ENCODE measurements at regions not wholly inside any gene's neighbourhood (a gene's known extent, or its start where the extent isn't known, plus 50 kb on each side); places are given as distances from the start of the nearest gene placed in this dataset.
A peak's percentile ranks its signal among the peaks of the same experiment; 100 is the strongest.

GRCh38 chr4:102420563-102421398, 75.5 kb upstream of the SLC39A8 start:
- H3K4me3 ChIP-seq, result no peak overlapping the region
- intact Hi-C loops (cut with DNase I), result no loop called here
- TF ChIP-seq POLR2AphosphoS5 (IDR thresholded peaks at IDR 0.05), result peak; percentile 4
- no peak for TF ChIP-seq POLR2A (IDR thresholded peaks at IDR 0.05)
- TF ChIP-seq CTCF (IDR thresholded peaks at IDR 0.05), result peak in 3 of 4 experiments; percentile 27 to 57 (median 54)
- no peak for DNase-seq (ENCODE audit: low spot score)
- no peaks in the 10 kb centered on the region for H3K9me3 ChIP-seq
- no peaks in the 10 kb centered on the region for H3K4me1 ChIP-seq (replicated peaks)
- 10% methylated on average over 1 of the region's 1 CpG for WGBS
- no peak overlapping the region for H3K27ac ChIP-seq
- no peaks in the 10 kb centered on the region for H3K36me3 ChIP-seq
- no peaks in the 10 kb centered on the region for H3K27me3 ChIP-seq (replicated peaks; ENCODE audit: insufficient read depth)

GRCh38 chr4:102422843-102423242, 77.6 kb upstream of the SLC39A8 start:
- Histone ChIP-seq H3K36me3 (no peaks in the 10 kb centered on the region), H3K27me3 (replicated peaks; ENCODE audit: insufficient read depth) (no peaks in the 10 kb centered on the region), H3K27ac (no peak overlapping the region), H3K4me1 (replicated peaks) (no peaks in the 10 kb centered on the region), H3K9me3 (no peaks in the 10 kb centered on the region), H3K4me3 (no peak overlapping the region)
- 70% methylated on average over 2 of the region's 2 CpGs for WGBS
- no peak for DNase-seq (ENCODE audit: low spot score)
- intact Hi-C loops (cut with DNase I), result no loop called here
- TF ChIP-seq CTCF (IDR thresholded peaks at IDR 0.05) (no peak), POLR2AphosphoS5 (IDR thresholded peaks at IDR 0.05) (no peak), POLR2A (IDR thresholded peaks at IDR 0.05) (no peak)

DNA sequence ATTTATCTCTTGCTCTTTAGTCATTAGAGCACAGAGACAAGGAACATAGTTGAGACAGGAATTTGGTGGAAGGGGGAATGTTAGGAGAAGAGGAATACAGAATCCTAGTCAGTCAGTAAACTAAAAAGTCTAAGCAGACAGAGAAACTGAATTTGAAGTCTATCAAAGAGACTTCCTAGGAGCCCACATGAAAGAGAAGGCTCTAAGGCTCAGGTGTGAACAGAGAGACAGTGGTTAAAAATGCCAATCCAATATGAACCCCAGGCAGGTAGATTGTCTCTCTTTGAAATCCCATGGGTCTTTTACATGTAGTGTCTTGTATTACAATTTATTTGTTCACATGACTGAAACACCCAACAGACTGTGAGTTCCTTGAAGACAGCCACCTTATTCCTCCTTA, 77.8 kb upstream of the NFKB1 start:
- Histone ChIP-seq H3K4me3 (no peak overlapping the region), H3K27me3 (replicated peaks; ENCODE audit: insufficient read depth) (no peaks in the 10 kb centered on the region)
- intact Hi-C loops (cut with DNase I), result no loop called here

DNA sequence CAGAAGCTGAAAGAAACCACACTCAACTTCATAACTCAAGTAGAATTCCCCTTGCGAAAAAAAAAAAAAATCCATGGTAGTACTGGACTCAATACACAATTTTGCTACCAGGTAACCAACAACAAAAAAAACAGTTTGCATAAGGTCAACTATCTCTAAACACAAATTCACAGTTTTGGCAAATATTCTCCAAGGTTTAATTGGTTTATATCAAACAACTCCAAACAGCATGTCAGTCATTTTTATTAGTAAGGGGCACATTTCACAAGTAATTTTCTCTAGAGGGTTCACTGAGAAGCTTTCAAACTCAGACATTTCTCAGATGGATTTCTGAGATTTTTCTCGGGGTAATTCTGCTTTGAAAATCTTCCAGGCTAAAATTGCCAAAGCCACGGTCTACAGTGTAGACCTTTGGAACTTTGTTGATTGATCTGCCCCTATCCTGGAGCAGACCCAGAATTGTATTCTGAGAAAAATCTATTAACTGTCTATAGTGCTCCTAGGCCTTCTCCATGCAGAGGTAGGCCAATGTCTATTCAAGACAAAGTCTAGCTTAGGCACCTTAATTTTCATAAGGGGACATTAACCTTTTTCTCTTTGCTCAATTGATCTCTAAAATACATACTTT, 73.7 kb upstream of the NFKB1 start:
- no peaks in the 10 kb centered on the region for H3K9me3 ChIP-seq
- 79% methylated on average over 3 of the region's 3 CpGs for WGBS
- no peak for DNase-seq (ENCODE audit: low spot score)
- TF ChIP-seq CTCF (IDR thresholded peaks at IDR 0.05) (no peak), POLR2AphosphoS5 (IDR thresholded peaks at IDR 0.05) (no peak), POLR2A (IDR thresholded peaks at IDR 0.05) (no peak)
- no peaks in the 10 kb centered on the region for H3K27me3 ChIP-seq (replicated peaks; ENCODE audit: insufficient read depth)
- H3K4me1 ChIP-seq (replicated peaks), result no peaks in the 10 kb centered on the region
- H3K27ac ChIP-seq, result no peak overlapping the region
- H3K36me3 ChIP-seq, result no peaks in the 10 kb centered on the region
- intact Hi-C loops (cut with DNase I), result no loop called here
- H3K4me3 ChIP-seq, result no peak overlapping the region

More for the DNA sequence above, 77.8 kb upstream of the NFKB1 start:
- no peak for DNase-seq (ENCODE audit: low spot score)
- H3K27ac ChIP-seq, result no peak overlapping the region
- no peaks in the 10 kb centered on the region for H3K36me3 ChIP-seq
- H3K4me1 ChIP-seq (replicated peaks), result no peaks in the 10 kb centered on the region
- no peak for TF ChIP-seq POLR2AphosphoS5 (IDR thresholded peaks at IDR 0.05)
- no peak for TF ChIP-seq CTCF (IDR thresholded peaks at IDR 0.05)
- no peak for TF ChIP-seq POLR2A (IDR thresholded peaks at IDR 0.05)
- no peaks in the 10 kb centered on the region for H3K9me3 ChIP-seq

DNA sequence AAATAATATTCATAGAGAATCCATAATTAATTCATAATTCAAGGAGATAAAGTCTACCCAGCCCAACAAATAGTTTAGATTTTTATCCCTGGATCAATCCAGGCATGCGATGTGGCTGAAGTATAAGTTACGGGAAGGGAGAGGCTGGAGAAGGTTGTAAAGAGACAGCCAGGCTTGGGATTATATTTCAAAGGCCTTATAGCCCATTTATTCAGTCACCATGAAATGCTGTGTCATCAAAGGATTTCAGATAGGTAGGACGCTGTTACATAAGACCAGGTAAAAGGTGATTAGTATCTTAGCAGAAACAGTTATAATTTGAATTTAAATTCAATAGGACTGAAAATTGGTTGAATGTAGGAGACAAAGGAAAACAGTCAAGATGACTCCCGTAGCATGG, 73.0 kb upstream of the NFKB1 start:
- no peaks in the 10 kb centered on the region for H3K4me1 ChIP-seq (replicated peaks)
- no peaks in the 10 kb centered on the region for H3K36me3 ChIP-seq
- DNase-seq (ENCODE audit: low spot score), result no peak
- no peaks in the 10 kb centered on the region for H3K9me3 ChIP-seq
- no peaks in the 10 kb centered on the region for H3K27me3 ChIP-seq (replicated peaks; ENCODE audit: insufficient read depth)
- WGBS, result 89% methylated on average over 4 of the region's 4 CpGs
- H3K4me3 ChIP-seq, result no peak overlapping the region
- intact Hi-C loops (cut with DNase I), result no loop called here
- no peak for TF ChIP-seq POLR2AphosphoS5 (IDR thresholded peaks at IDR 0.05)
- no peak for TF ChIP-seq POLR2A (IDR thresholded peaks at IDR 0.05)
- no peak for TF ChIP-seq CTCF (IDR thresholded peaks at IDR 0.05)
- no peak overlapping the region for H3K27ac ChIP-seq

Data from prostate gland (tissue), 2 donors.